Keratinocyte (primary cell): ENCODE measurements at regions not wholly inside any gene's neighbourhood (a gene's known extent, or its start where the extent isn't known, plus 50 kb on each side); places are given as distances from the start of the nearest gene placed in this dataset.

Experiments
- DNase-seq: peaks from one replicate; pipeline ENCODE4 v3.0.0-alpha.2; 2011; ENCODE audit warnings: low read depth, missing footprints, low spot score
- FAIRE-seq: peaks from 2 replicates; lab custom pipeline; 2011; peaks lifted over from hg19 to GRCh38; lab: Jason Lieb, UNC
- H2AFZ ChIP-seq: 2 replicates; pipeline ENCODE4 v1.6.0; 2012; ENCODE audit warnings: low read length, control low read depth, inconsistent platforms; ENCODE audit not compliant: control insufficient read depth
- H3K27ac ChIP-seq: 2 replicates; pipeline ENCODE4 v1.5.1; 2011; ENCODE audit warnings: low read length; ENCODE audit not compliant: control insufficient read depth, insufficient read depth
- H3K27me3 ChIP-seq: 3 replicates; pipeline ENCODE4 v1.6.0; 2011; ENCODE audit warnings: low read length; ENCODE audit not compliant: control insufficient read depth, insufficient read depth; ENCODE audit errors: extremely low read depth
- H3K36me3 ChIP-seq, 2 experiments: 2 replicates in 1 of 2; 3 replicates in 1 of 2; pipeline ENCODE4 v1.5.1; 2011; ENCODE audit warnings: low read length in 2 of 2, mild to moderate bottlenecking in 1 of 2; ENCODE audit not compliant: control insufficient read depth in 2 of 2, insufficient read depth in 2 of 2; ENCODE audit errors: extremely low read depth in 1 of 2
- H3K4me1 ChIP-seq: 3 replicates; pipeline ENCODE4 v1.5.1; 2011; ENCODE audit warnings: low read length; ENCODE audit not compliant: control insufficient read depth, insufficient read depth; ENCODE audit errors: extremely low read depth
- H3K4me2 ChIP-seq: 3 replicates; pipeline ENCODE4 v1.6.0; 2011; ENCODE audit warnings: low read depth, low read length; ENCODE audit not compliant: control insufficient read depth, insufficient read depth; ENCODE audit errors: extremely low read depth
- H3K4me3 ChIP-seq, 3 experiments: fragments of 200-600 bp in 1 of 3; sonication (generic) in 1 of 3; 2 replicates in 2 of 3; 3 replicates in 1 of 3; pipeline ENCODE4 v1.5.1; 2011 to 2016; ENCODE audit warnings: low read length in 3 of 3, mild to moderate bottlenecking in 3 of 3, control low read depth in 2 of 3, inconsistent platforms in 1 of 3, low read depth in 1 of 3, mixed read lengths in 1 of 3, mixed run types in 1 of 3, moderate library complexity in 1 of 3; ENCODE audit not compliant: control insufficient read depth in 2 of 3, insufficient read depth in 2 of 3; ENCODE audit errors: extremely low read depth in 1 of 3
- H3K79me2 ChIP-seq: 2 replicates; pipeline ENCODE4 v1.6.0; 2012; ENCODE audit warnings: low read length; ENCODE audit not compliant: control insufficient read depth, insufficient read depth
- H3K9ac ChIP-seq: 3 replicates; pipeline ENCODE4 v1.6.0; 2011; ENCODE audit warnings: low read length; ENCODE audit not compliant: control insufficient read depth, insufficient read depth; ENCODE audit errors: extremely low read depth
- H3K9me1 ChIP-seq: 3 replicates; pipeline ENCODE4 v1.6.0; 2011; ENCODE audit warnings: low read length; ENCODE audit not compliant: control insufficient read depth, insufficient read depth; ENCODE audit errors: extremely low read depth
- H3K9me3 ChIP-seq: 2 replicates; pipeline ENCODE4 v1.5.1; 2012; ENCODE audit warnings: low read depth, low read length; ENCODE audit not compliant: control insufficient read depth
- H4K20me1 ChIP-seq: 3 replicates; pipeline ENCODE4 v1.6.0; 2011; ENCODE audit warnings: low read length; ENCODE audit not compliant: control insufficient read depth, insufficient read depth; ENCODE audit errors: extremely low read depth
- CTCF ChIP-seq, 3 experiments: IDR thresholded peaks in 1 of 3; conservative IDR thresholded peaks in 1 of 3; optimal IDR thresholded peaks in 1 of 3; 2 replicates in 2 of 3; 3 replicates in 1 of 3; pipeline versions ENCODE3 to v1.5.1; 2011; ENCODE audit warnings: low read length in 3 of 3, mild to moderate bottlenecking in 3 of 3, moderate library complexity in 2 of 3, control low read depth in 1 of 3, inconsistent platforms in 1 of 3; ENCODE audit not compliant: insufficient read depth in 2 of 3; ENCODE audit errors: extremely low read depth in 1 of 3
- EZH2 ChIP-seq: IDR thresholded peaks from one replicate; pipeline ENCODE4 v1.6.1; 2012; ENCODE audit warnings: inconsistent platforms, mild to moderate bottlenecking, low read length, moderate library complexity
- dilution Hi-C: fragments of 300-500 bp; cut with MboI; formaldehyde crosslinking; loops from one replicate; pipeline ENCODE4 v1.7.0; 2020; ENCODE audit warnings: low sequenced_read_pairs; ENCODE audit not compliant: extremely low pct_ligation_motif_present

DNA sequence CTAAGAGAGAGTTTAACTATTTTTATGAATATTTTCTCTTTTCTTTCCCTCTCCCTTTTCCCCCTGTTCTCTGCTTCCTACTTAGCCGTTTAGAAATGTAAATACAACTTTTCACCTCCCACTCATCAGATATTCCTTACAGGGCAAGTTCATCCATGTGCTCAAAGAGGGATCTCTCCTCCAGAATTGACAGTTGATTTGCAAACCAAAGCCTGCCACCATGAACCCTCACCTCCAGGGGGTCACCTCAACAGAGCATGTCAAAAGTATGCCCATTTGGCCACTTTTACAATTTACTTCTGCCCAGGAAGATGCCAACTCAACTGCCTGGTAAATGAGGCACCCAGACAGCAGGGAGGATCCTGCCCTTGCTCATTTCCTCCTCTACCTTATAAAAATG, 149.2 kb upstream of the GYPC start:
- Histone ChIP-seq H3K9me1 (no peaks in the 10 kb centered on the region), H3K36me3 (no peaks in the 10 kb centered on the region), H3K27me3 (no peaks in the 10 kb centered on the region), H3K4me2 (no peak overlapping the region), H3K79me2 (no peaks in the 10 kb centered on the region), H3K9me3 (no peaks in the 10 kb centered on the region), H3K4me1 (no peaks in the 10 kb centered on the region), H3K27ac (no peak overlapping the region), H3K4me3 (no peak overlapping the region), H4K20me1 (no peaks in the 10 kb centered on the region), H2AFZ (no peak overlapping the region), H3K9ac (no peak overlapping the region)
- DNase-seq (no peak), FAIRE-seq (no peak)
- no peak for TF ChIP-seq EZH2
- TF ChIP-seq CTCF (optimal IDR thresholded peaks at IDR 0.05 in 1 of 3, IDR thresholded peaks at IDR 0.05 in 1 of 3, conservative IDR thresholded peaks at IDR 0.05 in 1 of 3; ENCODE audit: extremely low read depth in 1 of 3, insufficient read depth in 2 of 3, low read length in 3 of 3): no peak
- dilution Hi-C loops: no loop called here

GRCh38 chr2:126507425-126507911, 148.5 kb upstream of the GYPC start:
- dilution Hi-C loops: no loop called here
- DNase-seq (no peak), FAIRE-seq (no peak)
- Histone ChIP-seq H4K20me1 (no peaks in the 10 kb centered on the region), H3K27me3 (no peaks in the 10 kb centered on the region), H3K9me1 (no peaks in the 10 kb centered on the region), H3K4me1 (no peaks in the 10 kb centered on the region), H3K27ac (no peak overlapping the region), H3K9ac (no peak overlapping the region), H3K4me2 (no peak overlapping the region), H3K9me3 (peaks cover 2% of the 10 kb centered on the region), H2AFZ (no peak overlapping the region), H3K36me3 (no peaks in the 10 kb centered on the region), H3K4me3 (no peak overlapping the region), H3K79me2 (no peaks in the 10 kb centered on the region)
- no peak for TF ChIP-seq CTCF (optimal IDR thresholded peaks at IDR 0.05 in 1 of 3, IDR thresholded peaks at IDR 0.05 in 1 of 3, conservative IDR thresholded peaks at IDR 0.05 in 1 of 3; ENCODE audit: extremely low read depth in 1 of 3, insufficient read depth in 2 of 3, low read length in 3 of 3)
- TF ChIP-seq EZH2: no peak
